ENCODE measurements at regions not wholly inside any gene's neighbourhood (a gene's known extent, or its start where the extent isn't known, plus 50 kb on each side); places are given as distances from the start of the nearest gene placed in this dataset.

GRCh38 chr3:96201463-96201862 is 612.9 kb upstream of the EPHA6 start:
- CTCF ChIA-PET: no interaction called here

DNA sequence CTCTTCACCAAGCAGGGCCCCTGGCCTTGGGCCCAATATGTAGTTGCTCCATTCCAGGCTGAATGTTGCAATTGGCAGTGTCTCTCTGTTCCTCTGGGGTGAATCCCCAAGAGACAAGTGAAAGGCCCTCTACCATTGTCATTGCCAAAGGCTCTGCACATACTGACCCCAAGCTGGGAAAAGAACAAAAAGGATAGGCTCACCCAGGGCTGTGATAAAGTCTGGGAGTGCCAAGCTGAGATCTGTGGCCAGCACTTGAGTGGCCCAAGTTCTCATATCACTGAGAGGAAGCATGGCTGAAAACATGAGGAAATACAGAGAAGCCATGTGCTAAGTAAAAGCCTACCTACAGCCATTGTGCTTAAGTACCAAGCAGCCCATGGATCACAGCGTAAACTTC is 612.2 kb upstream of the EPHA6 start:
- H3K9me3 Mint-ChIP-seq (ENCODE audit: unreplicated experiment): peaks cover 10% of the 10 kb centered on the region
- no peak overlapping the region for H3K27ac Mint-ChIP-seq (ENCODE audit: low read depth, unreplicated experiment)

More at GRCh38 chr3:96201463-96201862, 612.9 kb upstream of the EPHA6 start:
- TF ChIP-seq, protein P1, sequence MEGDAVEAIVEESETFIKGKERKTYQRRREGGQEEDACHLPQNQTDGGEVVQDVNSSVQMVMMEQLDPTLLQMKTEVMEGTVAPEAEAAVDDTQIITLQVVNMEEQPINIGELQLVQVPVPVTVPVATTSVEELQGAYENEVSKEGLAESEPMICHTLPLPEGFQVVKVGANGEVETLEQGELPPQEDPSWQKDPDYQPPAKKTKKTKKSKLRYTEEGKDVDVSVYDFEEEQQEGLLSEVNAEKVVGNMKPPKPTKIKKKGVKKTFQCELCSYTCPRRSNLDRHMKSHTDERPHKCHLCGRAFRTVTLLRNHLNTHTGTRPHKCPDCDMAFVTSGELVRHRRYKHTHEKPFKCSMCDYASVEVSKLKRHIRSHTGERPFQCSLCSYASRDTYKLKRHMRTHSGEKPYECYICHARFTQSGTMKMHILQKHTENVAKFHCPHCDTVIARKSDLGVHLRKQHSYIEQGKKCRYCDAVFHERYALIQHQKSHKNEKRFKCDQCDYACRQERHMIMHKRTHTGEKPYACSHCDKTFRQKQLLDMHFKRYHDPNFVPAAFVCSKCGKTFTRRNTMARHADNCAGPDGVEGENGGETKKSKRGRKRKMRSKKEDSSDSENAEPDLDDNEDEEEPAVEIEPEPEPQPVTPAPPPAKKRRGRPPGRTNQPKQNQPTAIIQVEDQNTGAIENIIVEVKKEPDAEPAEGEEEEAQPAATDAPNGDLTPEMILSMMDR (IDR thresholded peaks at IDR 0.05; ENCODE audit: unreplicated experiment): no peak
- DNase-seq (ENCODE audit: unreplicated experiment): no peak
- no TSS peak for BruUV-seq (replicated peaks)
- intact Hi-C loops (cut with micrococcal nuclease): no loop called here
- POLR2A ChIA-PET: no interaction called here
- Mint-ChIP-seq H3K27me3 (ENCODE audit: insufficient read depth, unreplicated experiment) (no peaks in the 10 kb centered on the region), H3K9me3 (ENCODE audit: unreplicated experiment) (peaks cover 10% of the 10 kb centered on the region), H3K4me3 (ENCODE audit: unreplicated experiment) (no peak overlapping the region), H3K27ac (ENCODE audit: low read depth, unreplicated experiment) (no peak overlapping the region), H3K4me1 (ENCODE audit: insufficient read depth, unreplicated experiment) (peaks cover 9% of the 10 kb centered on the region), H3K36me3 (ENCODE audit: insufficient read depth, unreplicated experiment) (no peaks in the 10 kb centered on the region)

DNA sequence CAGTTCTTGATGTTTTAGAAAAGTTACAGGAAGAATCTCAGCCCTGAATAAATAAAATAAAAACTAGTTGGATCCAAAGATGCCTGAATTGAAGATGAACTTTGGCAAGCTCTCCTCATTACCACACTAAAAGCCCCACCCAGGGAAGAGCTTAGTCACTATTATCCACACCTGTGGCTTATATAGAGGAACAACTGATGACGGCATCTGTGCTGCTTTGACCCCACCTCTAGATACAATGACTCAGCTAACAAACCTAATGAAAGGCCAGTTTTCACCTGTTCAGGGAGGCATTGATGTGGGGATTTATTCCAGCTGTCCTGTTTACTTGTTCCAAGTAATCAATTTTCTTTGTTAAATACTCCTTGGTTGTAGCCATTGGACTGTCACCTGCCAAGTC is 604.7 kb upstream of the EPHA6 start:
- peak overlapping the region; percentile 66 for H3K4me3 Mint-ChIP-seq (ENCODE audit: unreplicated experiment)
- no peaks in the 10 kb centered on the region for H3K36me3 Mint-ChIP-seq (ENCODE audit: insufficient read depth, unreplicated experiment)
- TF ChIP-seq, protein P1 (IDR thresholded peaks at IDR 0.05; ENCODE audit: unreplicated experiment): no peak
- peak overlapping the region; percentile 41 for H3K27ac Mint-ChIP-seq (ENCODE audit: low read depth, unreplicated experiment)
- H3K9me3 Mint-ChIP-seq (ENCODE audit: unreplicated experiment): no peaks in the 10 kb centered on the region
- BruUV-seq (replicated peaks): no TSS peak
- ChIA-PET POLR2A (interaction anchor here (0.8 to 0.9 kb wide), 2 partner anchors 71 to 139 kb away, joined by 3 read pairs; no protein-coding TSS in a partner anchor), CTCF (interaction anchor here (0.6 to 0.7 kb wide), 2 partner anchors 907 to 1907 kb away, joined by 3 to 4 read pairs; no protein-coding TSS in a partner anchor)
- intact Hi-C loops (cut with micrococcal nuclease): no loop called here
- no peaks in the 10 kb centered on the region for H3K27me3 Mint-ChIP-seq (ENCODE audit: insufficient read depth, unreplicated experiment)
- DNase-seq (ENCODE audit: unreplicated experiment): peak; percentile 81
- H3K4me1 Mint-ChIP-seq (ENCODE audit: insufficient read depth, unreplicated experiment): peaks cover 9% of the 10 kb centered on the region

More for the DNA sequence above, 612.2 kb upstream of the EPHA6 start:
- no TSS peak for BruUV-seq (replicated peaks)
- intact Hi-C loops (cut with micrococcal nuclease): no loop called here
- ChIA-PET POLR2A (no interaction called here), CTCF (no interaction called here)
- Mint-ChIP-seq H3K4me1 (ENCODE audit: insufficient read depth, unreplicated experiment) (peaks cover 9% of the 10 kb centered on the region), H3K36me3 (ENCODE audit: insufficient read depth, unreplicated experiment) (no peaks in the 10 kb centered on the region), H3K27me3 (ENCODE audit: insufficient read depth, unreplicated experiment) (no peaks in the 10 kb centered on the region), H3K4me3 (ENCODE audit: unreplicated experiment) (no peak overlapping the region)
- TF ChIP-seq, protein P1 (IDR thresholded peaks at IDR 0.05; ENCODE audit: unreplicated experiment): no peak
- DNase-seq (ENCODE audit: unreplicated experiment): peak; percentile 25

DNA sequence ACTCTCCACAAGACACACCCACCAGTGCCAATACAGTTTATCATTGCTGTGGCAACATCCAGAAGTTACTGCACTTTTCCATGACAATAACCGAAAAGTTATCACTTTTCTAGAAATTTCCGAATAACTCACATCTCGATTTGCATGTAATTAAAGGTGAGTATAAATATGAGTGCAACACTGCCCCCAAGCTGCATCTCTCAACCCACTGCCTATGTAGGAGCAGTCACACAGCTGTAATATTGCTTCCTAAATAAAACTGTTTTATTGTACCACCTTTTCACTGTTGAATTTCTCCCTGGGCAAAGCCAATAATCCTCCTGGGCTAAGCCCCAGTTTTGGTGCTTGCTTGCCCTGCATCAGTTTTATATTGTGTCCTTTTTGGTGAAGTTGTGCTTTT is 601.0 kb upstream of the EPHA6 start:
- H3K9me3 Mint-ChIP-seq (ENCODE audit: unreplicated experiment): peaks cover 7% of the 10 kb centered on the region
- ChIA-PET CTCF (no interaction called here), POLR2A (no interaction called here)
- no peak overlapping the region for H3K4me3 Mint-ChIP-seq (ENCODE audit: unreplicated experiment)
- no peak overlapping the region for H3K27ac Mint-ChIP-seq (ENCODE audit: low read depth, unreplicated experiment)
- DNase-seq (ENCODE audit: unreplicated experiment): no peak
- intact Hi-C loops (cut with micrococcal nuclease): no loop called here
- no peaks in the 10 kb centered on the region for H3K36me3 Mint-ChIP-seq (ENCODE audit: insufficient read depth, unreplicated experiment)
- H3K27me3 Mint-ChIP-seq (ENCODE audit: insufficient read depth, unreplicated experiment): no peaks in the 10 kb centered on the region
- TF ChIP-seq, protein P1 (IDR thresholded peaks at IDR 0.05; ENCODE audit: unreplicated experiment): no peak
- no TSS peak for BruUV-seq (replicated peaks)
- peaks cover 9% of the 10 kb centered on the region for H3K4me1 Mint-ChIP-seq (ENCODE audit: insufficient read depth, unreplicated experiment)
